ENCODE measurements at regions not wholly inside any gene's neighbourhood (a gene's known extent, or its start where the extent isn't known, plus 50 kb on each side); places are given as distances from the start of the nearest gene placed in this dataset.

DNA sequence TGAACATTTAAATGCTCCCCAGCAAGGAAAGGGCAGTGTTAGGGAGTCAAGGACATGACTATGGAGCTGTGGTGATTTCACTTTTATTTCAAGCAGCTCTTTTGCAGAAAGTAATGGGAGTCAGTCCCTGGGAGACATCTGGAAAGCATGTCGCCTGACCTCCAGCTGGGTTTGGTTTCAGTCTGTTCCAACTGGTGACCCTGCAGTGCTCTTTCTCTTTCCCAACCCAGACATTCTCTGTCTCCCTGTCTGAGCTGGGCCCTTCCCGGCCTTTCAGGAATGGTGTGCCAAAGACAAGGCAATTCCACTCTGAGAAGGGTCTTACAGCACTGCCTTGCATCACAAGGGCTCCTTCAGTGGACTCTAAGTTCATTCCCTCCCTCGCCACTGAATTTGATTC lies 323.2 kb downstream of the OSR1 start:
- DNase-seq (ENCODE audit: low read depth, low spot score) (no peak), FAIRE-seq (no peak)
- peaks cover 22% of the 10 kb centered on the region for H3K4me1 ChIP-seq (ENCODE audit: control insufficient read depth, extremely low read depth, insufficient read depth, low read length)
- no peak for TF ChIP-seq EZH2 (IDR thresholded peaks at IDR 0.05; ENCODE audit: low read length)
- TF ChIP-seq, protein P1, sequence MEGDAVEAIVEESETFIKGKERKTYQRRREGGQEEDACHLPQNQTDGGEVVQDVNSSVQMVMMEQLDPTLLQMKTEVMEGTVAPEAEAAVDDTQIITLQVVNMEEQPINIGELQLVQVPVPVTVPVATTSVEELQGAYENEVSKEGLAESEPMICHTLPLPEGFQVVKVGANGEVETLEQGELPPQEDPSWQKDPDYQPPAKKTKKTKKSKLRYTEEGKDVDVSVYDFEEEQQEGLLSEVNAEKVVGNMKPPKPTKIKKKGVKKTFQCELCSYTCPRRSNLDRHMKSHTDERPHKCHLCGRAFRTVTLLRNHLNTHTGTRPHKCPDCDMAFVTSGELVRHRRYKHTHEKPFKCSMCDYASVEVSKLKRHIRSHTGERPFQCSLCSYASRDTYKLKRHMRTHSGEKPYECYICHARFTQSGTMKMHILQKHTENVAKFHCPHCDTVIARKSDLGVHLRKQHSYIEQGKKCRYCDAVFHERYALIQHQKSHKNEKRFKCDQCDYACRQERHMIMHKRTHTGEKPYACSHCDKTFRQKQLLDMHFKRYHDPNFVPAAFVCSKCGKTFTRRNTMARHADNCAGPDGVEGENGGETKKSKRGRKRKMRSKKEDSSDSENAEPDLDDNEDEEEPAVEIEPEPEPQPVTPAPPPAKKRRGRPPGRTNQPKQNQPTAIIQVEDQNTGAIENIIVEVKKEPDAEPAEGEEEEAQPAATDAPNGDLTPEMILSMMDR (optimal IDR thresholded peaks at IDR 0.05 in 1 of 3, IDR thresholded peaks at IDR 0.05 in 1 of 3, conservative IDR thresholded peaks at IDR 0.05 in 1 of 3; ENCODE audit: extremely low read depth in 1 of 3, insufficient read depth in 2 of 3, low read length in 3 of 3), result no peak
- no peaks in the 10 kb centered on the region for H3K27me3 ChIP-seq (ENCODE audit: control insufficient read depth, extremely low read depth, insufficient read depth, low read length)
- no peaks in the 10 kb centered on the region for H3K9me1 ChIP-seq (ENCODE audit: control insufficient read depth, extremely low read depth, insufficient read depth, low read length)
- dilution Hi-C loops (cut with MboI; ENCODE audit: extremely low pct_ligation_motif_present, low sequenced_read_pairs), result no loop called here
- no peak overlapping the region for H3K9ac ChIP-seq (ENCODE audit: control insufficient read depth, extremely low read depth, insufficient read depth, low read length)
- H3K27ac ChIP-seq (ENCODE audit: control insufficient read depth, insufficient read depth, low read length), result no peak overlapping the region
- no peak overlapping the region for H3K4me3 ChIP-seq (ENCODE audit: control insufficient read depth in 2 of 3, extremely low read depth in 1 of 3, insufficient read depth in 2 of 3, low read depth in 1 of 3, low read length in 3 of 3)
- no peak overlapping the region for H3K4me2 ChIP-seq (ENCODE audit: control insufficient read depth, extremely low read depth, insufficient read depth, low read depth, low read length)
- H3K79me2 ChIP-seq (ENCODE audit: control insufficient read depth, insufficient read depth, low read length), result no peaks in the 10 kb centered on the region
- H4K20me1 ChIP-seq (ENCODE audit: control insufficient read depth, extremely low read depth, insufficient read depth, low read length), result no peaks in the 10 kb centered on the region
- H3K36me3 ChIP-seq (ENCODE audit: control insufficient read depth in 2 of 2, extremely low read depth in 1 of 2, insufficient read depth in 2 of 2, low read length in 2 of 2), result no peaks in the 10 kb centered on the region
- H3K9me3 ChIP-seq (ENCODE audit: control insufficient read depth, low read depth, low read length), result no peaks in the 10 kb centered on the region
- H2AFZ ChIP-seq (ENCODE audit: control insufficient read depth, low read length), result no peak overlapping the region

DNA sequence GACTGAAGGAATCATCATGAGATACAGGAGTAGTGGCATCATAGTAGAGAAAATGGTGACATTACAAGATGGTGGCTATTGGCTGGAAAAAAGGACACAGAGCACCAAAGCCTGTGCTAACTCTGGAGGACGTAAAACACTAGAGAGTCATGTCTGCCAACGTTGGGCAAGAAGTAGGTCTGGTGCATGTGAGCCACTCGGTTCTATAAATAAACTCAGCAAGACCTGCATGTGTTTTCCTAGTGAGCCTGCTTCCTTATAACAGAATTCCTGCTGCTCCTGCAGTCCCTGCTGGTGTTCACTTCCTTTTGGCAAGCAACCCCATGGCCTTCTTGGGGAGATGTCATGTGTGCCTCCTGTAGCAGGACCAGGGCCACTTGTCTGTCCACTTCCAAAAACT lies 325.2 kb downstream of the OSR1 start:
- Histone ChIP-seq H3K4me2 (ENCODE audit: control insufficient read depth, extremely low read depth, insufficient read depth, low read depth, low read length) (no peak overlapping the region), H3K9me1 (ENCODE audit: control insufficient read depth, extremely low read depth, insufficient read depth, low read length) (no peaks in the 10 kb centered on the region), H3K4me1 (ENCODE audit: control insufficient read depth, extremely low read depth, insufficient read depth, low read length) (peaks cover 19% of the 10 kb centered on the region), H3K27ac (ENCODE audit: control insufficient read depth, insufficient read depth, low read length) (no peak overlapping the region), H4K20me1 (ENCODE audit: control insufficient read depth, extremely low read depth, insufficient read depth, low read length) (no peaks in the 10 kb centered on the region), H3K36me3 (ENCODE audit: control insufficient read depth in 2 of 2, extremely low read depth in 1 of 2, insufficient read depth in 2 of 2, low read length in 2 of 2) (no peaks in the 10 kb centered on the region), H2AFZ (ENCODE audit: control insufficient read depth, low read length) (no peak overlapping the region), H3K9ac (ENCODE audit: control insufficient read depth, extremely low read depth, insufficient read depth, low read length) (no peak overlapping the region), H3K27me3 (ENCODE audit: control insufficient read depth, extremely low read depth, insufficient read depth, low read length) (no peaks in the 10 kb centered on the region), H3K9me3 (ENCODE audit: control insufficient read depth, low read depth, low read length) (no peaks in the 10 kb centered on the region), H3K79me2 (ENCODE audit: control insufficient read depth, insufficient read depth, low read length) (no peaks in the 10 kb centered on the region), H3K4me3 (ENCODE audit: control insufficient read depth in 2 of 3, extremely low read depth in 1 of 3, insufficient read depth in 2 of 3, low read depth in 1 of 3, low read length in 3 of 3) (no peak overlapping the region)
- DNase-seq (ENCODE audit: low read depth, low spot score) (no peak), FAIRE-seq (no peak)
- dilution Hi-C loops (cut with MboI; ENCODE audit: extremely low pct_ligation_motif_present, low sequenced_read_pairs), result no loop called here
- TF ChIP-seq, protein P1 (optimal IDR thresholded peaks at IDR 0.05 in 1 of 3, IDR thresholded peaks at IDR 0.05 in 1 of 3, conservative IDR thresholded peaks at IDR 0.05 in 1 of 3; ENCODE audit: extremely low read depth in 1 of 3, insufficient read depth in 2 of 3, low read length in 3 of 3), result no peak
- no peak for TF ChIP-seq EZH2 (IDR thresholded peaks at IDR 0.05; ENCODE audit: low read length)

All from keratinocyte (primary cell).